NCI-H1417 treated with DMSO at 0.1 percent for 48 hours (cell line): ENCODE measurements at regions not wholly inside any gene's neighbourhood (a gene's known extent, or its start where the extent isn't known, plus 50 kb on each side); places are given as distances from the start of the nearest gene placed in this dataset.

Experiments
- DNase-seq: peaks from one replicate; lab custom pipeline; 2025; lab: John Stamatoyannopoulos, UW

GRCh38 chr9:32289756-32290155 lies 94.7 kb upstream of the ACO1 start:
- no peak for DNase-seq

- DNase-seq, result no peak
Observed at GRCh38 chr9:32291370-32291769, 93.1 kb upstream of the ACO1 start.

GRCh38 chr9:32292611-32293010 lies 91.8 kb upstream of the ACO1 start:
- no peak for DNase-seq

GRCh38 chr9:32293091-32293490 lies 91.4 kb upstream of the ACO1 start:
- no peak for DNase-seq

GRCh38 chr9:32294106-32294505 lies 90.3 kb upstream of the ACO1 start:
- DNase-seq, result no peak

- no peak for DNase-seq
Observed at GRCh38 chr9:32300373-32300772, 84.1 kb upstream of the ACO1 start.

GRCh38 chr9:32304495-32304894 lies 79.9 kb upstream of the ACO1 start:
- no peak for DNase-seq

- no peak for DNase-seq
Observed at GRCh38 chr9:32306006-32306405, 78.4 kb upstream of the ACO1 start.

- no peak for DNase-seq
Observed at GRCh38 chr9:32319312-32319929, 65.0 kb upstream of the ACO1 start.

GRCh38 chr9:32322622-32323021 lies 61.8 kb upstream of the ACO1 start:
- DNase-seq, result no peak

GRCh38 chr9:32326146-32326545 lies 58.3 kb upstream of the ACO1 start:
- DNase-seq, result no peak

- DNase-seq, result no peak
Observed at GRCh38 chr9:32331240-32331639, 53.2 kb upstream of the ACO1 start.

GRCh38 chr9:32334112-32334511 lies 50.3 kb upstream of the ACO1 start:
- no peak for DNase-seq
